ENCODE measurements at regions not wholly inside any gene's neighbourhood (a gene's known extent, or its start where the extent isn't known, plus 50 kb on each side); places are given as distances from the start of the nearest gene placed in this dataset.
A peak's percentile ranks its signal among the peaks of the same experiment; 100 is the strongest.

GRCh38 chr14:99347561-99347960, 75.6 kb upstream of the BCL11B start:
- DNase-seq (ENCODE audit: low spot score), result no peak
- Mint-ChIP-seq H3K27ac (peak overlapping the region; percentile 57), H3K9me3 (peaks cover 7% of the 10 kb centered on the region), H3K4me3 (peak overlapping the region; percentile 6), H3K4me1 (peaks cover 6% of the 10 kb centered on the region), H3K27me3 (ENCODE audit: insufficient read depth, low read depth) (peaks cover 6% of the 10 kb centered on the region), H3K36me3 (no peaks in the 10 kb centered on the region)
- Histone ChIP-seq H3K27ac (no peak overlapping the region), H3K4me2 (no peak overlapping the region), H4K20me1 (ENCODE audit: low read depth) (no peaks in the 10 kb centered on the region), H3K79me2 (ENCODE audit: low read depth) (no peaks in the 10 kb centered on the region), H3K36me3 (no peaks in the 10 kb centered on the region), H3K9ac (no peak overlapping the region), H3K27me3 (no peaks in the 10 kb centered on the region), H3F3A (ENCODE audit: low read depth) (no peaks in the 10 kb centered on the region), H3K4me3 (no peak overlapping the region), H3K4me1 (no peaks in the 10 kb centered on the region), H2AFZ (replicated peaks) (no peak overlapping the region), H3K9me3 (ENCODE audit: low read depth) (no peaks in the 10 kb centered on the region)
- TF ChIP-seq EZH2 (IDR thresholded peaks at IDR 0.05), result no peak
- TF ChIP-seq CTCF (IDR thresholded peaks at IDR 0.05), result no peak
- no peak for TF ChIP-seq EZH2phosphoT487 (IDR thresholded peaks at IDR 0.05)

- TF ChIP-seq CTCF (IDR thresholded peaks at IDR 0.05) (no peak), EZH2phosphoT487 (IDR thresholded peaks at IDR 0.05) (no peak), EZH2 (IDR thresholded peaks at IDR 0.05) (no peak)
- Histone ChIP-seq H3K79me2 (ENCODE audit: low read depth) (no peaks in the 10 kb centered on the region), H3K4me3 (no peak overlapping the region), H3K27ac (no peak overlapping the region), H3F3A (ENCODE audit: low read depth) (no peaks in the 10 kb centered on the region), H3K9ac (no peak overlapping the region), H4K20me1 (ENCODE audit: low read depth) (no peaks in the 10 kb centered on the region), H2AFZ (replicated peaks) (no peak overlapping the region), H3K9me3 (ENCODE audit: low read depth) (no peaks in the 10 kb centered on the region), H3K4me1 (no peaks in the 10 kb centered on the region), H3K27me3 (no peaks in the 10 kb centered on the region), H3K36me3 (no peaks in the 10 kb centered on the region), H3K4me2 (no peak overlapping the region)
- Mint-ChIP-seq H3K27me3 (ENCODE audit: insufficient read depth, low read depth) (peaks cover 6% of the 10 kb centered on the region), H3K4me1 (peaks cover 6% of the 10 kb centered on the region), H3K36me3 (no peaks in the 10 kb centered on the region), H3K4me3 (no peak overlapping the region), H3K9me3 (peaks cover 7% of the 10 kb centered on the region), H3K27ac (no peak overlapping the region)
- DNase-seq (ENCODE audit: low spot score), result no peak
Observed at GRCh38 chr14:99346470-99347080, 74.6 kb upstream of the BCL11B start.

GRCh38 chr14:99345472-99345871, 73.5 kb upstream of the BCL11B start:
- H3K4me1 Mint-ChIP-seq, result peaks cover 6% of the 10 kb centered on the region
- no peak overlapping the region for H3K27ac Mint-ChIP-seq
- H3K4me3 Mint-ChIP-seq, result no peak overlapping the region
- H3K27ac ChIP-seq, result no peak overlapping the region
- no peaks in the 10 kb centered on the region for H3K27me3 ChIP-seq
- H3K9me3 Mint-ChIP-seq, result peaks cover 7% of the 10 kb centered on the region
- no peak overlapping the region for H2AFZ ChIP-seq (replicated peaks)
- H3K79me2 ChIP-seq (ENCODE audit: low read depth), result no peaks in the 10 kb centered on the region
- no peaks in the 10 kb centered on the region for H4K20me1 ChIP-seq (ENCODE audit: low read depth)
- no peaks in the 10 kb centered on the region for H3K9me3 ChIP-seq (ENCODE audit: low read depth)
- H3K36me3 Mint-ChIP-seq, result no peaks in the 10 kb centered on the region
- no peak for DNase-seq (ENCODE audit: low spot score)
- no peak overlapping the region for H3K4me3 ChIP-seq
- no peaks in the 10 kb centered on the region for H3K4me1 ChIP-seq
- H3K4me2 ChIP-seq, result no peak overlapping the region
- H3K36me3 ChIP-seq, result no peaks in the 10 kb centered on the region
- TF ChIP-seq EZH2phosphoT487 (IDR thresholded peaks at IDR 0.05) (no peak), EZH2 (IDR thresholded peaks at IDR 0.05) (no peak), CTCF (IDR thresholded peaks at IDR 0.05) (no peak)
- H3F3A ChIP-seq (ENCODE audit: low read depth), result no peaks in the 10 kb centered on the region
- peaks cover 6% of the 10 kb centered on the region for H3K27me3 Mint-ChIP-seq (ENCODE audit: insufficient read depth, low read depth)
- no peak overlapping the region for H3K9ac ChIP-seq

All from neural progenitor cell (in vitro differentiated cells).